GM19438 (cell line): ENCODE measurements at regions not wholly inside any gene's neighbourhood (a gene's known extent, or its start where the extent isn't known, plus 50 kb on each side); places are given as distances from the start of the nearest gene placed in this dataset.
A peak's percentile ranks its signal among the peaks of the same experiment; 100 is the strongest.

Experiments
- ATAC-seq: cut with Tn5 transposase; IDR thresholded peaks from one replicate; pipeline ENCODE4 v1.9.1; 2021; ENCODE audit warnings: low read depth; ENCODE audit not compliant: unreplicated experiment

DNA sequence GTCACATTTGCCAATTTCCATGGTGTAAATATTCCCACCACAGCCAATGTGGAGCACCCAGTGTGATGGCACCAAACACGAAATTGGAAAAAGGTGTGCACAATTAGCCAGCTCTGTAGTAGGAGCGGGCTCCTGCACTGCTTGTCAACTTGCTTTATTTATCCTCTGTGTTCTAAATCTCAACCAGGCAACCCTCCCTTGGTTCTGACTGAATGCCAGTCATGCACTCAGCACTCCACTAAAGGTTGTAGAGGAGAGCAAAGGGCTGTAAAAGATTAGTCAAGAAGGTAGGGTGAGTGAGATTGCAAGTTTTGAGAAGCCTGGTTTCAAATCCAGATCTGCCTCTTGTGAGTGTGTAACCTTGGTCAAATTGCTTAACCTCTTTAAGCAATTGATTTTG, 71.5 kb upstream of the EGR2 start:
- ATAC-seq = no peak

DNA sequence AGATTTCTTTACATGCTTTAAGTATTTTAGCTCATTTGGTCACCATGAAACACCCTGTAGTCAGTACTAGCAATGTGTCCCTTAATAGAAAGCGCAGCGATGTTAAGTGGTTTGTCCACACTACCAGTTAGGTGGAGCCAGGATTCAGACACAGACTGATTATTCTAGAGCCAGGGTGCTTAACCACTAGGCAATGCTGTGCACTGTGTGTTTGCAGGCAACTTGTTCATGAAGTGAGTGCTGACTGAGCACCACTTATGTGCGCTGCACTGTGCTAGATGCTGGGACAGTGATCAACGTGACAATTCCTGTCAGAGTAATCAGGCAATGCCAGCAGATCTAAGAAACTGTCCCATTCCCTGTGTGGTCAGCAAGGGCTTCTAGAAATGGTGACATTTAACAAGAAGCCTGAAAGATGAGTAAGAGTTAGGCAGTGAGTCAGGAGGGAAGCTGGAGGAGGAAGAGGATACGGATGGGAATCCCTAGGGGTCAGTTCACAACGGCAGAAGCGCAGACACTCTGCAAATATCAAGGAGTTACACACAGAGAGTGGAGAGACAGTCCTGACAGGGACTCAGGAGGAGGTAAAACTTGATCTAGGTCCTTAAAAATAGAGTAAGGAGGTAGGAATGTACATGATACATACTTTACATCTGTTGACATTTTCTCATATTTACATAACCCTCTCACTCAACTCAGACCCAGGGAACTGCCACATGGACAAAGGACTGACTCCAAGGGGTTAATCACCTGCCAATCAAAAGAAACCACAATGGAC, 69.7 kb upstream of the EGR2 start:
- ATAC-seq = no peak

DNA sequence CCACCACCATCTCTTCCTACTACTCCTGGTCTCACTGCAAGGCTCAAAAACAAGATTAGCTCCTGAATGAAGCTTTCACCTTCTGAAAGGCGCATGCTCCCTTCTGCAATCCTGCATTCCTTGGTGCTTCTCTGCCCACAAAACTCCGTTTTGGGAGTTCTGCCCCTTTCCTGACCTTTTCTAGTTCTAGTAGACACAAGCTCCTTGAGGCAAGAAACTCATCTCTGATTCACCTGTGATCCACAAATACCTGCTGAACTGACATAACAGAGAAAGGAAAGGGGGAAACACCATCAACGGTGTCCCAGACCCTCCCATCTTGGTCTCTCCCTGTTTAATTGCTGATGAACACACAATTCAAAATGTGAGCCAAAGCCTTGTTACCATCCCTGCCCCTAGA, 64.0 kb upstream of the EGR2 start:
- ATAC-seq = no peak

DNA sequence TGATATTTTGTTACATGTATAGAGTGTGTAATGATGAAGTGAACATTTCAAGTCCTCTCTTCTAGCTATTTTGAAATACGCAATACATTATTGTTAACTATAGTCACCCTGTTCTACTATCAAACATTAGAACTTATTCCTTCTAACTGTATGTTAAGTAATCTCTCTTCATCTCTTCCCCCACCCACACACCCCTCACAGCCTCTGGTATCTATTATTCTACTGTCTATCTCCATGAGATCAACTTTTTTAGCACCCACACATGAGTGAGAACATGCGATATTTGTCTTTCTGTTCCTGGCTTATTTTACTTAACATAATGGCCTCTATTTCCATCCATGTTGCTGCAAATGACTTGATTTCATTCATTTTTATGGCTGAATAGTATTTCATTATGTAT, 57.7 kb upstream of the EGR2 start:
- no peak for ATAC-seq

DNA sequence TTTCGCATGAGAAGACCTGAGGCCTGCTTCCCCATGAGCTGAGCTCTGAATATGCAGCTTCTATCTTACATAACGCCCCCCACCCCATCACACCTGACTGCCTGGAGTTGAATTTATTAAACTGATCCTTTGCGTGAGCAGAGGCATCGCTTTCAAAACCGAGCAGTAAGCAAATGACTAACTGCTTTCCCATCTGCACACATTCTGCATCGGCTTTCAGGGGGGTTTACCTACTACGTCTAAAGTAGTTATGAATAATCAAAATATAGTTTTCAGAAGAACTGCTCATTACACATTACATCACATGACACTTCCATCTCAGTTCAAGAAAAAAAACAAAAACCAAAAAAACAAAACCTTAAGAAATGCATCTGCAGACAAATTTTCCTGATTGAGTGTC, 54.7 kb upstream of the EGR2 start:
- peak; percentile 69 for ATAC-seq

DNA sequence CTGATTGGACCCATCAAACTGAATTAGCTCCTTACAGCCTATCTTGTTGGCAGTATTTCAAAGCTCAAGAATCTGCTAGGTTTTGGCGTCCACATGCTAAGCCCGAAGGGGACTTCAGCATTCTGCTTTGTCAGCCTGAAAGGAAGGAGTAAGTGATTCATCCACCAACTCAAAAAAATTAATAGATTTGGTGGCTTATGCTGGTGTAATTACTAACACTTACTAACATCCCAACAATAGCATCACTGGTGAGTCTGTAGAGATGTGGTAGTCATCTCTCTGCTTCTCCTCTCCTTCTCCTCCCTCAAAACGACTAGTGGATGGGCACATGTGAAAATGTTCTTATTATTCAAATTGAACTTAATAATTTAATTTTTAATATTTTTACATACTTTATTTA, 53.8 kb upstream of the EGR2 start:
- no peak for ATAC-seq

DNA sequence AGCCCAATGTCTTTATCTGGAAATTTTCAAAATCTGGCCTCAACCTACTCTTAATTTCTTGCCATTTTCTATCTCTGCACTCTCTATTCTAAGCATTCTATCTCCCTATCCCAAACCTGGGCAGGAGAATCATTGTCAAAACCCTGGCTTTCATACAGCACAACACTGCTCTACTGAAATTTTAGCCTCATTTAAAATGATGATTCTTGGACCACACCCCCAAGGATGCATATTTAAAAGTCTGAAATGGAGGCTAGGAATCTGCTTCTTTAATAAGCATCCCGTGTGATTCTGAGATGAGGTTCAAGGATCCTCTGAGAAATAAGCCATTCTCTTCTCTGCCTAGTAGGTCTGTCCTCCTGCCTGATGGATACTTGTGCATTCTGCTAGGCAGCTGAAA, 50.8 kb upstream of the EGR2 start:
- ATAC-seq = no peak

DNA sequence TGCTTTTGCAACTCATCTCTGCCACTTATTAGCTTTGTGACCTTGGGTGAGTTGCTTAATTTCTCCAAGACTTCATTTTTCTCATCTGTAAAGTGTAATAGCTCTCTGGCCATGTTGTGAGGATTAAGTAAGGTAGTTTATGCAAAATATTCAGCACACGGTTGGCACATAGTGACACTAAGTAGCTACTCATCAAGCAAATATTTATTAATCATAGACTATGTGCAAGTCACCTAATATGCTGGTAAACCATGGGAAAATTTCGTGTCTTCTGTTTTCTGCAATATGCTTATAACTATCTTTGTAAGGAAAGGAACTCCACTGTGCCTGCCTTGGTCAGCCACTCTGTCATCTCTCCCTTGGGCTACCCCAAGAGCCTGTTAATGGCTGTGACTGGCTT, 50.3 kb upstream of the EGR2 start:
- no peak for ATAC-seq
